ENCODE measurements at regions not wholly inside any gene's neighbourhood (a gene's known extent, or its start where the extent isn't known, plus 50 kb on each side); places are given as distances from the start of the nearest gene placed in this dataset.
"Not testable (repeated sequence)": the region's sequence is repeated elsewhere in the genome, so short reads cannot be mapped to it uniquely, and the experiment has no call there.

DNA sequence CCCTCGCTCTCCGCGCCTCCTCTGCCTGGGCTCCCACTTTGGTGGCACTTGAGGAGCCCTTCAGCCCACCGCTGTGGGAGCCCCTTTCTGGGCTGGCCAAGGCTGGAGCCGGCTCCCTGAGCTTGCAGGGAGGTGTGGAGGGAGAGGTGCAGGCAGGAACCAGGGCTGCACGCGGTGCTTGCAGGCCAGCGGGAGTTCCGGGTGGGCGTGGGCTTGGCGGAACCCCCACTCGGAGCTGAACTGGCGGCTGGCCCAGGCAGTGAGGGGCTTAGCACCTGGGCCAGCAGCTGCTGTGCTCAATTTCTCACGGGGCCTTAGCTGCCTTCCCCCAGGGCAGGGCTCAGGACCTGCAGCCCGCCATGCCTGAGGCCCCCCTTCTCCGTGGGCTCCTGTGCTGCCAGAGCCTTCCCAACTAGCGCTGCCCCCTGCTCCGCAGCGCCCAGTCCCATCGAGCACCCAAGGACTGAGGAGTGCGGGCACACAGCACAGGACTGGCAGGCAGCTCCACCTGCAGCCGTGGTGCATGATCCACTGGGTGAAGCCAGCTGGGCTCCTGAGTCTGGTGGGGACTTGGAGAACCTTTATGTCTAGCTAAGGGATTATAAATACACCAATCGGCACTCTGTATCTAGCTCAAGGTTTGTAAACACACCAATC lies 200.2 kb upstream of the RIMS1 start:
- not testable (repeated sequence) for TF ChIP-seq POLR2A, POLR2AphosphoS5, TAF1, SPI1 (IDR thresholded peaks at IDR 0.05; ENCODE audit: low read depth, low read length)
